Skeletal muscle satellite cell (primary cell): ENCODE measurements at regions not wholly inside any gene's neighbourhood (a gene's known extent, or its start where the extent isn't known, plus 50 kb on each side); places are given as distances from the start of the nearest gene placed in this dataset.
"Not testable (repeated sequence)": the region's sequence is repeated elsewhere in the genome, so short reads cannot be mapped to it uniquely, and the experiment has no call there.

Experiments
- H3K27me3 ChIP-seq: 2 replicates; pipeline ENCODE4 v1.7.0; 2013; ENCODE audit warnings: low read length; ENCODE audit not compliant: control insufficient read depth, insufficient read depth
- H3K36me3 ChIP-seq: 2 replicates; pipeline ENCODE4 v1.7.0; 2013; ENCODE audit warnings: mild to moderate bottlenecking, control low read depth, low read length; ENCODE audit not compliant: insufficient read depth
- H3K4me1 ChIP-seq: 2 replicates; pipeline ENCODE4 v1.7.0; 2013; ENCODE audit warnings: low read length; ENCODE audit not compliant: control insufficient read depth, insufficient read depth
- H3K4me2 ChIP-seq: 2 replicates; pipeline ENCODE4 v1.7.0; 2013; ENCODE audit warnings: mild to moderate bottlenecking, low read length
- H3K4me3 ChIP-seq: 2 replicates; pipeline ENCODE4 v1.7.0; 2013; ENCODE audit warnings: low read length
- H3K9ac ChIP-seq: 2 replicates; pipeline ENCODE4 v1.7.0; 2013; ENCODE audit warnings: mild to moderate bottlenecking, low read depth, low read length, moderate library complexity
- H3K9me3 ChIP-seq: replicated peaks from 2 replicates; pipeline ENCODE4 v1.7.0; 2013; ENCODE audit warnings: mild to moderate bottlenecking, control low read depth, low read length

DNA sequence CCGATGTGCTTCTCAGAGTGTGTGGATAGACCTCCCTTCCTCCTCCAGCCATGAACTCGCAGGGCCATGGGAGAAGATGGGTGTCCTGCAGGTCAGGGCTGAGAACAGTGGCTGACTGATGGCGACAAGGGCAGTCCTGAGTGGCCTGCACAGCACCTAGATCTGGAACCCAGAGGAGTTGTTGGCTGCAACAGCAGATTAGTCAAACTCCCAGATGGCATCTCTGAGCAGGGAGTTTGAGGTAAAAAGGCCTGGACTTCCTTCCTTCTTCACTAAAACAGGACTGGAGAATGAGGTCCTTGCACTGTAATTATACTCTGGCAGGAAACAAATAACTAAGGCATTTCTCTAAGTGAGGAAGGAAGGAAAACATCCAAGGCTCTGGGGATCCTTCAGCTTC, 160.8 kb downstream of the MYCN start:
- H3K4me2 ChIP-seq = no peak overlapping the region
- no peaks in the 10 kb centered on the region for H3K4me1 ChIP-seq
- no peaks in the 10 kb centered on the region for H3K36me3 ChIP-seq
- no peaks in the 10 kb centered on the region for H3K27me3 ChIP-seq
- no peak overlapping the region for H3K4me3 ChIP-seq
- no peak overlapping the region for H3K9ac ChIP-seq
- H3K9me3 ChIP-seq = peaks cover 4% of the 10 kb centered on the region

DNA sequence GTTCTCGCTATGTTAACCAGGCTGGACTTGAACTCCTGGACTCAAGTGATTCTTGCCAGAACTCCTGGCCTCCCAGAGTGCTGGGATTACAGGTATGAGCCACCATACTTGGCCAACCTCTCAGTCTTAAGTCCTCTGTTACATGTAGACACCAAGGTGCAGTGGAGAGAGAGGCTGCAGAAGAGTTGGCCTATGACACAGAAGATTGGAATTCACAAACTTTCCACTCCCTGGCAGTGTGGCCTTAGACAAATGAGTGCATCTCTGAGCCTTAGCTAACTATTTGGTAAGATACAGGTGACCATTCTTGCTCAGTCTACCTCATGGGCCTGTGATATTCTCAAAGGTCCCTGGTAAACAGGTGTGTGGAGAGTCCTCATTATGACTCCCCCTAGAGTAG, 159.7 kb downstream of the MYCN start:
- no peak overlapping the region for H3K4me2 ChIP-seq
- H3K36me3 ChIP-seq = no peaks in the 10 kb centered on the region
- H3K4me3 ChIP-seq = no peak overlapping the region
- no peak overlapping the region for H3K9ac ChIP-seq
- H3K9me3 ChIP-seq = no peaks in the 10 kb centered on the region
- no peaks in the 10 kb centered on the region for H3K4me1 ChIP-seq
- no peaks in the 10 kb centered on the region for H3K27me3 ChIP-seq

DNA sequence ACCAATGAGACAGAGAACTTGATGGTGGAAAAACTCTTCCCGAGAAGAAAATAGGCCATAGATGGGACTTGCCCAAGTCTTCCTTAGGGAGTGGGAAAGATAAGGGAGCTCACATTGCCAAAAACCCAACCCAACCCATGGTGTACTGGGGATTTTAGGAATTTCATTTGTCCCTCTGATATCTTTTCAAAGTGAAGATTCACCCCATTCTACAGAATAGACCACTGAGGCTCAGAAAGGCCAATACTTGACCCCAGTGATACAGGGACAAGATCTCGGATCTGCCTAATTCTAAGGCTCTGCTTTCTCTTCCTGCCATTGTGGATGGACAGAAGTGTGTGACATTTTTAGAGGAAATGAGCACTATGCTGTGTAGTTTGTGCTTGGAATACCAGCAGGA, 159.0 kb downstream of the MYCN start:
- H3K4me1 ChIP-seq = no peaks in the 10 kb centered on the region
- H3K27me3 ChIP-seq = no peaks in the 10 kb centered on the region
- H3K9me3 ChIP-seq = no peaks in the 10 kb centered on the region
- H3K4me3 ChIP-seq = no peak overlapping the region
- no peak overlapping the region for H3K9ac ChIP-seq
- no peaks in the 10 kb centered on the region for H3K36me3 ChIP-seq
- H3K4me2 ChIP-seq = no peak overlapping the region

DNA sequence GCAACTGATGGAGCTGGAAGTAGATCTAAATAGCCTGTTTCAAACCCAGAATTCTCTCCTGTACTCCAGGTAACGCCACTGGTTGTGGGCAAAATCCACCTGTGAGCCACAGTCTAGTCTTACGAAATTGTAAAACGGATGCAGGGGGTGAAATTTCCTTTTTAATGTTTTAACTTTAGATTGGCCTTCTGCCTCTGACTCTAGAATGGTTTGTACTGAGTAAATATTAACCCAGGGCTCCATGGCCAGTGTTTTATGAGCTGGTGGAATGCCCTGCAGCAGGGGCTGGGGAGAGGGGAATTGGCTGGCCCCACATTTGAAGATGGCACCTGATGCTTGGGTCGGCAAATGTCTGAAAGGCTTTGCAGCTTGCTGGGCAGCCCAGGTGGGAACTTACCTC, 156.6 kb downstream of the MYCN start:
- no peaks in the 10 kb centered on the region for H3K27me3 ChIP-seq
- no peaks in the 10 kb centered on the region for H3K4me1 ChIP-seq
- H3K4me3 ChIP-seq = no peak overlapping the region
- no peaks in the 10 kb centered on the region for H3K36me3 ChIP-seq
- H3K4me2 ChIP-seq = no peak overlapping the region
- H3K9ac ChIP-seq = no peak overlapping the region
- H3K9me3 ChIP-seq = no peaks in the 10 kb centered on the region

DNA sequence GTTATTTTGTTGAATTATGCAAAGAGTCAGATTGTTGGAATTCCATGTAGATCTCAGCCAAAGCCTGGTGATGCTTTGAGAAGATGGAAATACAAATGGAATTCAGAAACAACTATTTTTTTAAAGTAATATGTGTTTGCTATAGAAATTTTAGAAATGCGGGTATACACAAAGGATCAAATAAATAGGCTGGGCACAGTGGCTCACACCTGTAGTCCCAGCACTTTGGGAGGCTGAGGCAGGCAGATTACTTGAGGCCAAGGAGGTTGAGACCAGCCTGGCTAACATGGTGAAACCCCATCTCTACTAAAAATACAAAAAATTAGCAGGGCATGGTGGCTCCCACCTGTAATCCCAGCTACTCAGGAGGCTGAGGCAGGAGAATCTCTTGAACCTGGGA, 155.1 kb downstream of the MYCN start:
- H3K9ac ChIP-seq, H3K4me2 ChIP-seq, H3K9me3 ChIP-seq, H3K27me3 ChIP-seq, H3K36me3 ChIP-seq, H3K4me1 ChIP-seq, H3K4me3 ChIP-seq: not testable (repeated sequence)

GRCh38 chr2:16094811-16095210, 154.5 kb downstream of the MYCN start:
- Histone ChIP-seq H3K4me2 (no peak overlapping the region), H3K36me3 (no peaks in the 10 kb centered on the region), H3K9me3 (no peaks in the 10 kb centered on the region), H3K4me3 (no peak overlapping the region), H3K9ac (no peak overlapping the region), H3K4me1 (no peaks in the 10 kb centered on the region), H3K27me3 (no peaks in the 10 kb centered on the region)

- Histone ChIP-seq H3K9me3 (no peaks in the 10 kb centered on the region), H3K27me3 (no peaks in the 10 kb centered on the region), H3K4me2 (no peak overlapping the region), H3K9ac (no peak overlapping the region), H3K4me1 (no peaks in the 10 kb centered on the region), H3K36me3 (no peaks in the 10 kb centered on the region), H3K4me3 (no peak overlapping the region)
Observed at GRCh38 chr2:16093639-16094529, 153.5 kb downstream of the MYCN start.

- Histone ChIP-seq H3K36me3 (no peaks in the 10 kb centered on the region), H3K9me3 (no peaks in the 10 kb centered on the region), H3K4me2 (no peak overlapping the region), H3K27me3 (no peaks in the 10 kb centered on the region), H3K4me1 (no peaks in the 10 kb centered on the region), H3K4me3 (no peak overlapping the region), H3K9ac (no peak overlapping the region)
Observed at GRCh38 chr2:16092861-16093638, 152.7 kb downstream of the MYCN start.

GRCh38 chr2:16091576-16092282, 151.4 kb downstream of the MYCN start:
- Histone ChIP-seq H3K27me3 (no peaks in the 10 kb centered on the region), H3K36me3 (no peaks in the 10 kb centered on the region), H3K9me3 (no peaks in the 10 kb centered on the region), H3K4me2 (no peak overlapping the region), H3K4me3 (no peak overlapping the region), H3K4me1 (no peaks in the 10 kb centered on the region), H3K9ac (no peak overlapping the region)

GRCh38 chr2:16090650-16091575, 150.6 kb downstream of the MYCN start:
- Histone ChIP-seq H3K9me3 (no peaks in the 10 kb centered on the region), H3K4me2 (no peak overlapping the region), H3K9ac (no peak overlapping the region), H3K4me3 (no peak overlapping the region), H3K4me1 (no peaks in the 10 kb centered on the region), H3K36me3 (no peaks in the 10 kb centered on the region), H3K27me3 (no peaks in the 10 kb centered on the region)

- not testable (repeated sequence) for H3K27me3 ChIP-seq, H3K9ac ChIP-seq, H3K9me3 ChIP-seq, H3K36me3 ChIP-seq, H3K4me1 ChIP-seq, H3K4me3 ChIP-seq, H3K4me2 ChIP-seq
Observed at GRCh38 chr2:16089491-16089890, 149.1 kb downstream of the MYCN start.
